ENCODE measurements at regions not wholly inside any gene's neighbourhood (a gene's known extent, or its start where the extent isn't known, plus 50 kb on each side); places are given as distances from the start of the nearest gene placed in this dataset.

DNA sequence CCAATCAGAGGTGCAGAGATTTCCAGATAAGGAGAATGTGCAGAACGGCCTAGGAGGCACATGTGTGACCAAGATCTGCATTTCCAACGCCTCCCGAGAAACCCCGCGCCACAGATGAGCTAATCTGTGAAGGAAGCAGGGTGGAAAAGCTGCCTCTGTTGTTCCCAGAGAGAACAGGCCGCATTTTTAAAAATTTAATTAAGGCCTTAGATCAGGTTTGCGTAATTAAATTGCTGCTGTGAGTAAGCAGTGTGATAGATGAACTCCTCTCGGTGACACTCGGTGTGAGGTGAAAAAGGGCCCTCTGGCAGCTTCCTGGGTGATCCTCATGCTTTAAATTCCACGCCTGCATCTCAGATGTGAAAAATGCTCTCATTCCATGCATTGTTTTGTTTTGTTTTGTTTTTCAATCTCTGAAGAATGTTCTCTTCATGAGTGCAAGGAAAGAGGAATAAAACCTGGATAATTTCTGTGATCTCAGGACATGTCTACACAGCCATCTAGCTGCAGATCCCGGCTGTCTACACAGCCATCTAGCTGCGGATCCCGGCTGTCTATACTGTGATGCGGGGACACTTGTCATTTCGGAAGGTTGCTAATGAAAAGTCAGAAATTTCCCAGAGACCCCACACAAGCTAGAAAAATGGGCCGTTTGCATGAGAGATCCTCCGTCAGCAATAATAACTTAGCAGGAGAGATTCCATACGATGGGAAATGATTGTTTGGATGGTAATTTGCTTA, 1398.9 kb downstream of the BRD1 start:
- TF ChIP-seq CTCF (IDR thresholded peaks at IDR 0.05), result no peak
- no peak for TF ChIP-seq POLR2AphosphoS5 (IDR thresholded peaks at IDR 0.05)
- TF ChIP-seq POLR2A (IDR thresholded peaks at IDR 0.05), result no peak
